ENCODE measurements at regions not wholly inside any gene's neighbourhood (a gene's known extent, or its start where the extent isn't known, plus 50 kb on each side); places are given as distances from the start of the nearest gene placed in this dataset.
A peak's percentile ranks its signal among the peaks of the same experiment; 100 is the strongest.
"Not testable (repeated sequence)": the region's sequence is repeated elsewhere in the genome, so short reads cannot be mapped to it uniquely, and the experiment has no call there.

- DNase-seq, result no peak
Measured at GRCh38 chr2:57372237-57372984, 674.2 kb upstream of the VRK2 start.

- DNase-seq, result no peak
Measured at GRCh38 chr2:57373530-57373929, 673.1 kb upstream of the VRK2 start.

- DNase-seq, result peak; percentile 19
Measured at GRCh38 chr2:57376985-57377384, 669.6 kb upstream of the VRK2 start.

GRCh38 chr2:57386305-57386704, 660.3 kb upstream of the VRK2 start:
- no peak for DNase-seq

GRCh38 chr2:57396355-57397098, 650.1 kb upstream of the VRK2 start:
- no peak for DNase-seq

GRCh38 chr2:57397550-57398360, 648.9 kb upstream of the VRK2 start:
- no peak for DNase-seq

GRCh38 chr2:57399057-57399456, 647.5 kb upstream of the VRK2 start:
- no peak for DNase-seq

GRCh38 chr2:57402096-57402495, 644.5 kb upstream of the VRK2 start:
- DNase-seq, result no peak

GRCh38 chr2:57402755-57403154, 643.9 kb upstream of the VRK2 start:
- no peak for DNase-seq

GRCh38 chr2:57407772-57408201, 638.8 kb upstream of the VRK2 start:
- no peak for DNase-seq

- DNase-seq, result no peak
Measured at GRCh38 chr2:57408587-57408986, 638.0 kb upstream of the VRK2 start.

- no peak for DNase-seq
Measured at GRCh38 chr2:57417007-57417406, 629.6 kb upstream of the VRK2 start.

GRCh38 chr2:57418859-57419346, 627.7 kb upstream of the VRK2 start:
- not testable (repeated sequence) for DNase-seq

- DNase-seq, result no peak
Measured at GRCh38 chr2:57429831-57430230, 616.8 kb upstream of the VRK2 start.

- DNase-seq, result no peak
Measured at GRCh38 chr2:57432528-57432927, 614.1 kb upstream of the VRK2 start.

- no peak for DNase-seq
Measured at GRCh38 chr2:57434441-57434840, 612.2 kb upstream of the VRK2 start.

GRCh38 chr2:57434972-57435371, 611.6 kb upstream of the VRK2 start:
- DNase-seq, result peak; percentile 15

- no peak for DNase-seq
Measured at GRCh38 chr2:57437077-57437476, 609.5 kb upstream of the VRK2 start.

GRCh38 chr2:57440437-57440836, 606.2 kb upstream of the VRK2 start:
- no peak for DNase-seq

- DNase-seq, result no peak
Measured at GRCh38 chr2:57443086-57443485, 603.5 kb upstream of the VRK2 start.

GRCh38 chr2:57443973-57444521, 602.6 kb upstream of the VRK2 start:
- DNase-seq, result no peak

GRCh38 chr2:57444752-57445430, 601.7 kb upstream of the VRK2 start:
- no peak for DNase-seq
